Activated naive CD8-positive, alpha-beta T cell (primary cell): ENCODE measurements at regions not wholly inside any gene's neighbourhood (a gene's known extent, or its start where the extent isn't known, plus 50 kb on each side); places are given as distances from the start of the nearest gene placed in this dataset.

ENCODE experiments used
- H3K27ac Mint-ChIP-seq: one replicate; pipeline ENCODE4 v1.8.0; 2021; ENCODE audit warnings: mixed read lengths
- H3K27me3 Mint-ChIP-seq: one replicate; pipeline ENCODE4 v1.8.0; 2021; ENCODE audit warnings: mixed read lengths
- H3K36me3 Mint-ChIP-seq: one replicate; pipeline ENCODE4 v1.8.0; 2021; ENCODE audit warnings: mixed read lengths
- H3K4me1 Mint-ChIP-seq: one replicate; pipeline ENCODE4 v1.8.0; 2021; ENCODE audit warnings: low read depth, mixed read lengths
- H3K4me3 Mint-ChIP-seq: one replicate; pipeline ENCODE4 v1.8.0; 2021; ENCODE audit warnings: mild to moderate bottlenecking, mixed read lengths
- H3K9me3 Mint-ChIP-seq: one replicate; pipeline ENCODE4 v1.8.0; 2021; ENCODE audit warnings: low read depth, mixed read lengths

- Mint-ChIP-seq H3K36me3 (no peaks in the 10 kb centered on the region), H3K27ac (no peak overlapping the region), H3K4me3 (no peak overlapping the region), H3K9me3 (no peaks in the 10 kb centered on the region), H3K27me3 (no peaks in the 10 kb centered on the region), H3K4me1 (no peaks in the 10 kb centered on the region)
Observed at GRCh38 chr9:27625751-27626150, 52.5 kb upstream of the C9orf72 start.

- no peaks in the 10 kb centered on the region for H3K36me3 Mint-ChIP-seq
- H3K4me3 Mint-ChIP-seq = no peak overlapping the region
- no peaks in the 10 kb centered on the region for H3K4me1 Mint-ChIP-seq
- peaks cover 4% of the 10 kb centered on the region for H3K27me3 Mint-ChIP-seq
- H3K27ac Mint-ChIP-seq = no peak overlapping the region
- no peaks in the 10 kb centered on the region for H3K9me3 Mint-ChIP-seq
Observed at GRCh38 chr9:27626244-27627187, 53.2 kb upstream of the C9orf72 start.

GRCh38 chr9:27627188-27627564, 53.9 kb upstream of the C9orf72 start:
- no peaks in the 10 kb centered on the region for H3K36me3 Mint-ChIP-seq
- H3K4me1 Mint-ChIP-seq = no peaks in the 10 kb centered on the region
- no peak overlapping the region for H3K4me3 Mint-ChIP-seq
- no peaks in the 10 kb centered on the region for H3K9me3 Mint-ChIP-seq
- H3K27me3 Mint-ChIP-seq = peaks cover 4% of the 10 kb centered on the region
- no peak overlapping the region for H3K27ac Mint-ChIP-seq

GRCh38 chr9:27628311-27628710, 55.0 kb upstream of the C9orf72 start:
- Mint-ChIP-seq H3K36me3 (no peaks in the 10 kb centered on the region), H3K27ac (no peak overlapping the region), H3K9me3 (no peaks in the 10 kb centered on the region), H3K27me3 (peaks cover 4% of the 10 kb centered on the region), H3K4me3 (no peak overlapping the region), H3K4me1 (no peaks in the 10 kb centered on the region)

GRCh38 chr9:27629425-27629824, 56.1 kb upstream of the C9orf72 start:
- H3K36me3 Mint-ChIP-seq = no peaks in the 10 kb centered on the region
- H3K27ac Mint-ChIP-seq = no peak overlapping the region
- no peak overlapping the region for H3K4me3 Mint-ChIP-seq
- no peaks in the 10 kb centered on the region for H3K4me1 Mint-ChIP-seq
- peaks cover 4% of the 10 kb centered on the region for H3K27me3 Mint-ChIP-seq
- no peaks in the 10 kb centered on the region for H3K9me3 Mint-ChIP-seq

GRCh38 chr9:27632254-27632653, 59.0 kb upstream of the C9orf72 start:
- Mint-ChIP-seq H3K4me1 (peaks cover 3% of the 10 kb centered on the region), H3K36me3 (no peaks in the 10 kb centered on the region), H3K9me3 (no peaks in the 10 kb centered on the region), H3K27me3 (peaks cover 4% of the 10 kb centered on the region), H3K4me3 (no peak overlapping the region), H3K27ac (no peak overlapping the region)

- Mint-ChIP-seq H3K4me3 (no peak overlapping the region), H3K36me3 (no peaks in the 10 kb centered on the region), H3K9me3 (no peaks in the 10 kb centered on the region), H3K4me1 (peaks cover 3% of the 10 kb centered on the region), H3K27ac (no peak overlapping the region), H3K27me3 (peaks cover 4% of the 10 kb centered on the region)
Observed at GRCh38 chr9:27633764-27634163, 60.5 kb upstream of the C9orf72 start.

GRCh38 chr9:27634879-27635278, 61.6 kb upstream of the C9orf72 start:
- no peaks in the 10 kb centered on the region for H3K9me3 Mint-ChIP-seq
- H3K4me1 Mint-ChIP-seq = peaks cover 3% of the 10 kb centered on the region
- H3K4me3 Mint-ChIP-seq = no peak overlapping the region
- H3K27me3 Mint-ChIP-seq = peaks cover 6% of the 10 kb centered on the region
- no peak overlapping the region for H3K27ac Mint-ChIP-seq
- H3K36me3 Mint-ChIP-seq = no peaks in the 10 kb centered on the region

- peaks cover 2% of the 10 kb centered on the region for H3K27me3 Mint-ChIP-seq
- no peaks in the 10 kb centered on the region for H3K9me3 Mint-ChIP-seq
- no peaks in the 10 kb centered on the region for H3K36me3 Mint-ChIP-seq
- H3K4me3 Mint-ChIP-seq = no peak overlapping the region
- H3K4me1 Mint-ChIP-seq = peaks cover 3% of the 10 kb centered on the region
- no peak overlapping the region for H3K27ac Mint-ChIP-seq
Observed at GRCh38 chr9:27638716-27639115, 65.4 kb upstream of the C9orf72 start.

- Mint-ChIP-seq H3K27ac (no peak overlapping the region), H3K4me1 (peaks cover 2% of the 10 kb centered on the region), H3K4me3 (no peak overlapping the region), H3K9me3 (no peaks in the 10 kb centered on the region), H3K27me3 (no peaks in the 10 kb centered on the region), H3K36me3 (no peaks in the 10 kb centered on the region)
Observed at GRCh38 chr9:27645161-27645840, 72.0 kb upstream of the C9orf72 start.

- H3K4me3 Mint-ChIP-seq = no peak overlapping the region
- H3K9me3 Mint-ChIP-seq = no peaks in the 10 kb centered on the region
- no peaks in the 10 kb centered on the region for H3K4me1 Mint-ChIP-seq
- H3K36me3 Mint-ChIP-seq = no peaks in the 10 kb centered on the region
- H3K27ac Mint-ChIP-seq = no peak overlapping the region
- H3K27me3 Mint-ChIP-seq = no peaks in the 10 kb centered on the region
Observed at GRCh38 chr9:27653246-27653645, 80.0 kb upstream of the C9orf72 start.

GRCh38 chr9:27653957-27654356, 80.7 kb upstream of the C9orf72 start:
- H3K27ac Mint-ChIP-seq = no peak overlapping the region
- H3K4me3 Mint-ChIP-seq = no peak overlapping the region
- H3K36me3 Mint-ChIP-seq = no peaks in the 10 kb centered on the region
- no peaks in the 10 kb centered on the region for H3K4me1 Mint-ChIP-seq
- no peaks in the 10 kb centered on the region for H3K27me3 Mint-ChIP-seq
- no peaks in the 10 kb centered on the region for H3K9me3 Mint-ChIP-seq

GRCh38 chr9:27654629-27655285, 81.5 kb upstream of the C9orf72 start:
- Mint-ChIP-seq H3K27ac (no peak overlapping the region), H3K4me3 (no peak overlapping the region), H3K36me3 (no peaks in the 10 kb centered on the region), H3K27me3 (no peaks in the 10 kb centered on the region), H3K9me3 (no peaks in the 10 kb centered on the region), H3K4me1 (no peaks in the 10 kb centered on the region)

- Mint-ChIP-seq H3K27ac (no peak overlapping the region), H3K4me1 (no peaks in the 10 kb centered on the region)
Observed at GRCh38 chr9:27655441-27655840, 82.2 kb upstream of the C9orf72 start.

GRCh38 chr9:27659001-27659400, 85.7 kb upstream of the C9orf72 start:
- no peaks in the 10 kb centered on the region for H3K4me1 Mint-ChIP-seq
- H3K27ac Mint-ChIP-seq = no peak overlapping the region
- H3K36me3 Mint-ChIP-seq = no peaks in the 10 kb centered on the region
- peaks cover under 1% of the 10 kb centered on the region for H3K27me3 Mint-ChIP-seq
- no peaks in the 10 kb centered on the region for H3K9me3 Mint-ChIP-seq
- no peak overlapping the region for H3K4me3 Mint-ChIP-seq

More at GRCh38 chr9:27655441-27655840, 82.2 kb upstream of the C9orf72 start:
- Mint-ChIP-seq H3K36me3 (no peaks in the 10 kb centered on the region), H3K9me3 (no peaks in the 10 kb centered on the region), H3K4me3 (no peak overlapping the region), H3K27me3 (no peaks in the 10 kb centered on the region)
